Fibroblast of lung (primary cell): ENCODE measurements at regions not wholly inside any gene's neighbourhood (a gene's known extent, or its start where the extent isn't known, plus 50 kb on each side); places are given as distances from the start of the nearest gene placed in this dataset.

Source experiments
- CTCF ChIP-seq, 2 donors: IDR thresholded peaks in 1 of 2; conservative IDR thresholded peaks in 1 of 2; 1 replicate in 1 of 2; 2 replicates in 1 of 2; pipeline ENCODE4 v1.5.1; 2011 to 2012; ENCODE audit warnings: low read length in 2 of 2, control low read depth in 1 of 2, inconsistent platforms in 1 of 2, low read depth in 1 of 2, mild to moderate bottlenecking in 1 of 2
- EZH2 ChIP-seq: IDR thresholded peaks from 2 replicates; pipeline ENCODE4 v1.5.1; 2012; ENCODE audit warnings: low read length, control low read depth, mild to moderate bottlenecking; ENCODE audit errors: missing control alignments

- TF ChIP-seq CTCF (conservative IDR thresholded peaks at IDR 0.05 in 1 of 2, IDR thresholded peaks at IDR 0.05 in 1 of 2; ENCODE audit: low read depth in 1 of 2, low read length in 2 of 2) (no peak), EZH2 (no peak)
Observed at GRCh38 chr13:61975001-61975400, 559.4 kb upstream of the PCDH20 start.
